ENCODE measurements at regions not wholly inside any gene's neighbourhood (a gene's known extent, or its start where the extent isn't known, plus 50 kb on each side); places are given as distances from the start of the nearest gene placed in this dataset.

DNA sequence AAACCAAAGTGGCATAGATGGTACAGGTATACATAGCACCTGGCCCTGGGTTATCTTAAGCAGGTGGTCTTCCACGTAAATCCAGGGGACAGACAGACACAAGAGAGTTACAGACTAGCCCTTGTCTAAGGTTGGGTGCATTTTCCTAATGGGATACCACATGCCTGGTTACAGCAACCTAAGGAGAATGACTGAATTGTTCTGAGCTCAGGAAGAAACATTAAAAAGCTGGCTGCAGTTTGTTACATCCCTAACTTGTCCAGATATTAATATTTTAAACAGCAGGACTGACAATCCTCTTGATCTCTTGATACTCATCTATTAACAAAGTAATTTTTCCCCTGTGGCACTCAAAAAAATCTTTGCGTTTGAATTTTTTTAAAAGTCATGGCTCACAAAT lies 102.2 kb upstream of the SERP2 start:
- TF ChIP-seq, protein P1, sequence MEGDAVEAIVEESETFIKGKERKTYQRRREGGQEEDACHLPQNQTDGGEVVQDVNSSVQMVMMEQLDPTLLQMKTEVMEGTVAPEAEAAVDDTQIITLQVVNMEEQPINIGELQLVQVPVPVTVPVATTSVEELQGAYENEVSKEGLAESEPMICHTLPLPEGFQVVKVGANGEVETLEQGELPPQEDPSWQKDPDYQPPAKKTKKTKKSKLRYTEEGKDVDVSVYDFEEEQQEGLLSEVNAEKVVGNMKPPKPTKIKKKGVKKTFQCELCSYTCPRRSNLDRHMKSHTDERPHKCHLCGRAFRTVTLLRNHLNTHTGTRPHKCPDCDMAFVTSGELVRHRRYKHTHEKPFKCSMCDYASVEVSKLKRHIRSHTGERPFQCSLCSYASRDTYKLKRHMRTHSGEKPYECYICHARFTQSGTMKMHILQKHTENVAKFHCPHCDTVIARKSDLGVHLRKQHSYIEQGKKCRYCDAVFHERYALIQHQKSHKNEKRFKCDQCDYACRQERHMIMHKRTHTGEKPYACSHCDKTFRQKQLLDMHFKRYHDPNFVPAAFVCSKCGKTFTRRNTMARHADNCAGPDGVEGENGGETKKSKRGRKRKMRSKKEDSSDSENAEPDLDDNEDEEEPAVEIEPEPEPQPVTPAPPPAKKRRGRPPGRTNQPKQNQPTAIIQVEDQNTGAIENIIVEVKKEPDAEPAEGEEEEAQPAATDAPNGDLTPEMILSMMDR (conservative IDR thresholded peaks at IDR 0.05; ENCODE audit: low read depth in 2 of 2), result no peak
- TF ChIP-seq STAT1 (IDR thresholded peaks at IDR 0.05; ENCODE audit: unreplicated experiment) (no peak), POLR2AphosphoS5 (IDR thresholded peaks at IDR 0.05; ENCODE audit: low read depth) (no peak), EZH2 (IDR thresholded peaks at IDR 0.05; ENCODE audit: low read depth, unreplicated experiment) (no peak)
- TF ChIP-seq, protein P2, sequence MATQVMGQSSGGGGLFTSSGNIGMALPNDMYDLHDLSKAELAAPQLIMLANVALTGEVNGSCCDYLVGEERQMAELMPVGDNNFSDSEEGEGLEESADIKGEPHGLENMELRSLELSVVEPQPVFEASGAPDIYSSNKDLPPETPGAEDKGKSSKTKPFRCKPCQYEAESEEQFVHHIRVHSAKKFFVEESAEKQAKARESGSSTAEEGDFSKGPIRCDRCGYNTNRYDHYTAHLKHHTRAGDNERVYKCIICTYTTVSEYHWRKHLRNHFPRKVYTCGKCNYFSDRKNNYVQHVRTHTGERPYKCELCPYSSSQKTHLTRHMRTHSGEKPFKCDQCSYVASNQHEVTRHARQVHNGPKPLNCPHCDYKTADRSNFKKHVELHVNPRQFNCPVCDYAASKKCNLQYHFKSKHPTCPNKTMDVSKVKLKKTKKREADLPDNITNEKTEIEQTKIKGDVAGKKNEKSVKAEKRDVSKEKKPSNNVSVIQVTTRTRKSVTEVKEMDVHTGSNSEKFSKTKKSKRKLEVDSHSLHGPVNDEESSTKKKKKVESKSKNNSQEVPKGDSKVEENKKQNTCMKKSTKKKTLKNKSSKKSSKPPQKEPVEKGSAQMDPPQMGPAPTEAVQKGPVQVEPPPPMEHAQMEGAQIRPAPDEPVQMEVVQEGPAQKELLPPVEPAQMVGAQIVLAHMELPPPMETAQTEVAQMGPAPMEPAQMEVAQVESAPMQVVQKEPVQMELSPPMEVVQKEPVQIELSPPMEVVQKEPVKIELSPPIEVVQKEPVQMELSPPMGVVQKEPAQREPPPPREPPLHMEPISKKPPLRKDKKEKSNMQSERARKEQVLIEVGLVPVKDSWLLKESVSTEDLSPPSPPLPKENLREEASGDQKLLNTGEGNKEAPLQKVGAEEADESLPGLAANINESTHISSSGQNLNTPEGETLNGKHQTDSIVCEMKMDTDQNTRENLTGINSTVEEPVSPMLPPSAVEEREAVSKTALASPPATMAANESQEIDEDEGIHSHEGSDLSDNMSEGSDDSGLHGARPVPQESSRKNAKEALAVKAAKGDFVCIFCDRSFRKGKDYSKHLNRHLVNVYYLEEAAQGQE (IDR thresholded peaks at IDR 0.05; ENCODE audit: unreplicated experiment), result no peak
